SK-N-SH (cell line): ENCODE measurements at regions not wholly inside any gene's neighbourhood (a gene's known extent, or its start where the extent isn't known, plus 50 kb on each side); places are given as distances from the start of the nearest gene placed in this dataset.

Experiments used
- CTCF ChIA-PET: fragments of 300-600, 350-600 bp; formaldehyde crosslinking; extraction: SDS; loops from one replicate; lab custom pipeline; 2021; lab: Yijun Ruan, JAX
- POLR2A ChIA-PET: fragments of 350-600 bp; sonication (Branson Sonifier 250); formaldehyde crosslinking; extraction: SDS; loops from one replicate; lab custom pipeline; 2020; ENCODE audit warnings: antibody characterized with exemption, inconsistent platforms; lab: Yijun Ruan, JAX
- DNase-seq: peaks from one replicate; pipeline ENCODE4 v3.0.0; 2012
- H2AFZ ChIP-seq: fragments of 200-600 bp; sonication (generic); 2 replicates; pipeline ENCODE4 v1.8.1; 2016; ENCODE audit warnings: antibody characterized with exemption, mild to moderate bottlenecking, low read depth
- H3F3A ChIP-seq: fragments of 200-600 bp; sonication (generic); replicated peaks from 2 replicates; pipeline ENCODE3; 2016; ENCODE audit warnings: antibody characterized with exemption, mild to moderate bottlenecking; ENCODE audit not compliant: insufficient read depth
- H3K27ac ChIP-seq, 2 experiments: fragments of 200-500 bp in 1 of 2; fragments of 200-600 bp in 1 of 2; sonication (Bioruptor generic) in 1 of 2; sonication (generic), shearing (Covaris generic) in 1 of 2; 2 replicates each; pipeline versions ENCODE4 v1.5.1 to v1.6.1; 2014 to 2016; ENCODE audit warnings: low read depth in 2 of 2, inconsistent platforms in 1 of 2, low read length in 1 of 2, mild to moderate bottlenecking in 1 of 2, mixed read lengths in 1 of 2
- H3K27me3 ChIP-seq: fragments of 200-600 bp; sonication (generic), shearing (Covaris generic); 2 replicates; pipeline ENCODE4 v1.6.1; 2016; ENCODE audit warnings: mixed run types; ENCODE audit not compliant: insufficient read depth
- H3K36me3 ChIP-seq, 2 experiments: fragments of 200-500 bp in 1 of 2; fragments of 200-600 bp in 1 of 2; sonication (Bioruptor generic) in 1 of 2; sonication (generic) in 1 of 2; replicated peaks in 1 of 2; 2 replicates each; pipeline versions ENCODE3 to v1.5.1; 2014 to 2016; ENCODE audit warnings: low read length in 1 of 2, mild to moderate bottlenecking in 1 of 2; ENCODE audit not compliant: insufficient read depth in 2 of 2, control insufficient read depth in 1 of 2
- H3K4me1 ChIP-seq, 2 experiments: fragments of 200-500 bp in 1 of 2; fragments of 200-600 bp in 1 of 2; sonication (Bioruptor generic) in 1 of 2; sonication (generic), shearing (Covaris generic) in 1 of 2; 2 replicates each; pipeline versions ENCODE4 v1.5.1 to v1.6.1; 2014 to 2016; ENCODE audit warnings: low read depth in 1 of 2, low read length in 1 of 2, mixed run types in 1 of 2; ENCODE audit not compliant: insufficient read depth in 2 of 2, control insufficient read depth in 1 of 2
- H3K4me2 ChIP-seq: fragments of 200-600 bp; sonication (generic), shearing (Covaris generic); 2 replicates; pipeline ENCODE4 v1.6.1; 2017; ENCODE audit warnings: mixed run types
- H3K4me3 ChIP-seq, 2 experiments: fragments of 200-500 bp in 1 of 2; fragments of 200-600 bp in 1 of 2; sonication (Bioruptor generic) in 1 of 2; sonication (generic), shearing (Covaris generic) in 1 of 2; 2 replicates each; pipeline versions ENCODE4 v1.5.1 to v1.8.1; 2014 to 2016; ENCODE audit warnings: low read depth in 2 of 2, inconsistent platforms in 1 of 2, low read length in 1 of 2, mild to moderate bottlenecking in 1 of 2, mixed read lengths in 1 of 2, moderate library complexity in 1 of 2
- H3K79me2 ChIP-seq: fragments of 200-600 bp; sonication (generic); 2 replicates; pipeline ENCODE4 v1.8.1; 2017; ENCODE audit warnings: mild to moderate bottlenecking; ENCODE audit not compliant: insufficient read depth
- H3K9ac ChIP-seq: fragments of 200-600 bp; sonication (generic); 2 replicates; pipeline ENCODE4 v1.6.1; 2017; ENCODE audit warnings: mixed run types
- H3K9me2 ChIP-seq: fragments of 200-600 bp; sonication (generic); 2 replicates; pipeline ENCODE4 v1.6.1; 2017; ENCODE audit warnings: mixed run types
- H3K9me3 ChIP-seq: fragments of 200-600 bp; sonication (generic); 2 replicates; pipeline ENCODE4 v1.6.1; 2017; ENCODE audit warnings: mixed run types, mild to moderate bottlenecking, moderate library complexity
- H4K20me1 ChIP-seq: fragments of 200-600 bp; sonication (generic); 2 replicates; pipeline ENCODE4 v1.6.1; 2017; ENCODE audit warnings: mild to moderate bottlenecking, mixed run types; ENCODE audit not compliant: insufficient read depth
- CTCF ChIP-seq: fragments of 200-600 bp; sonication (generic); IDR thresholded peaks from 2 replicates; pipeline ENCODE4 v1.6.1; 2017; ENCODE audit warnings: antibody characterized with exemption, mild to moderate bottlenecking, moderate library complexity
- EP300 ChIP-seq, 2 experiments: IDR thresholded peaks; 2 replicates each; pipeline versions ENCODE4 v1.4.0 to v1.6.1; 2012; ENCODE audit warnings: borderline replicate concordance in 1 of 2, low read depth in 1 of 2, low read length in 1 of 2
- EZH2phosphoT487 ChIP-seq: fragments of 200-600 bp; sonication (generic); IDR thresholded peaks from 2 replicates; pipeline ENCODE4 v1.6.1; 2017; ENCODE audit warnings: low read depth, mixed run types, mild to moderate bottlenecking, antibody characterized with exemption, moderate library complexity, borderline replicate concordance
- FOXJ3 ChIP-seq: sonication (generic); formaldehyde crosslinking; IDR thresholded peaks from 2 replicates; pipeline ENCODE4 v1.5.1; 2020; ENCODE audit warnings: mild to moderate bottlenecking, missing genetic modification reagents
- GATA2 ChIP-seq: sonication (generic); formaldehyde crosslinking; IDR thresholded peaks from 2 replicates; pipeline ENCODE4 v1.5.0; 2020; ENCODE audit warnings: mild to moderate bottlenecking, missing genetic modification reagents
- MEF2A ChIP-seq: IDR thresholded peaks from 2 replicates; pipeline ENCODE4 v1.4.0; 2012; ENCODE audit warnings: low read depth, borderline replicate concordance
- MXI1 ChIP-seq: IDR thresholded peaks from 2 replicates; pipeline ENCODE4 v1.6.1; 2012; ENCODE audit warnings: mild to moderate bottlenecking, low read depth, low read length, improper control_type of control experiment
- NRF1 ChIP-seq: IDR thresholded peaks from 2 replicates; pipeline ENCODE4 v1.6.1; 2012; ENCODE audit warnings: low read depth, mild to moderate bottlenecking, low read length
- POLR2AphosphoS5 ChIP-seq: IDR thresholded peaks from 2 replicates; pipeline ENCODE4 v1.6.1; 2012; ENCODE audit warnings: low read depth, low read length
- RCOR1 ChIP-seq: fragments of 150-350 bp; IDR thresholded peaks from 2 replicates; pipeline ENCODE4 v1.6.1; 2017; ENCODE audit warnings: antibody characterized with exemption, low read length
- SIN3A ChIP-seq: IDR thresholded peaks from 2 replicates; pipeline ENCODE4 v1.6.1; 2012; ENCODE audit warnings: low read depth, mild to moderate bottlenecking, low read length, moderate library complexity, borderline replicate concordance
- TAF1 ChIP-seq: IDR thresholded peaks from 2 replicates; pipeline ENCODE4 v1.6.1; 2012; ENCODE audit warnings: low read depth, mild to moderate bottlenecking, low read length, moderate library complexity, borderline replicate concordance
- USF1 ChIP-seq: IDR thresholded peaks from 2 replicates; pipeline ENCODE4 v1.4.0; 2012; ENCODE audit warnings: low read depth, borderline replicate concordance
- YY1 ChIP-seq: IDR thresholded peaks from 2 replicates; pipeline ENCODE4 v1.4.0; 2012; ENCODE audit warnings: low read depth, mild to moderate bottlenecking
- WGBS: methylation state at CpG from one replicate; pipeline ENCODE4 v1.1.6; 2017; ENCODE audit warnings: low lambda C conversion rate; 5-methylcytosine and 5-hydroxymethylcytosine counted together
- TF ChIP-seq, protein P1 (sequence below): IDR thresholded peaks from 2 replicates; pipeline ENCODE4 v1.4.0; 2012; ENCODE audit warnings: low read depth, borderline replicate concordance
- TF ChIP-seq, protein P2 (sequence below): IDR thresholded peaks from 2 replicates; pipeline ENCODE4 v1.4.0; 2012; ENCODE audit warnings: low read depth

GRCh38 chr1:195529881-195530280, 1078.4 kb downstream of the KCNT2 start:
- no peaks in the 10 kb centered on the region for H3K36me3 ChIP-seq
- H3K79me2 ChIP-seq, result no peaks in the 10 kb centered on the region
- DNase-seq, result no peak
- H3K4me1 ChIP-seq, result no peaks in the 10 kb centered on the region
- WGBS, result 70% methylated on average over 1 of the region's 1 CpG
- no peaks in the 10 kb centered on the region for H4K20me1 ChIP-seq
- no peak overlapping the region for H3K4me2 ChIP-seq
- no peak overlapping the region for H3K9ac ChIP-seq
- POLR2A ChIA-PET, result no interaction called here
- no peaks in the 10 kb centered on the region for H3K9me2 ChIP-seq
- H3K27ac ChIP-seq, result no peak overlapping the region
- no peaks in the 10 kb centered on the region for H3K27me3 ChIP-seq
- no peak overlapping the region for H3K4me3 ChIP-seq
- no peak overlapping the region for H2AFZ ChIP-seq
- no peaks in the 10 kb centered on the region for H3K9me3 ChIP-seq
- CTCF ChIA-PET, result interaction anchor here (0.9 kb wide), 1 partner anchor 11 kb away, joined by 3 read pairs; no protein-coding TSS in a partner anchor
- TF ChIP-seq MXI1 (no peak), FOXJ3 (CRISPR knock-in tag) (no peak), SIN3A (no peak), EP300 (IDR thresholded peaks at IDR 0.05; ENCODE audit: borderline replicate concordance in 1 of 2, low read depth in 1 of 2, low read length in 1 of 2) (no peak), USF1 (no peak), RCOR1 (no peak), YY1 (no peak)
- TF ChIP-seq, protein P1, sequence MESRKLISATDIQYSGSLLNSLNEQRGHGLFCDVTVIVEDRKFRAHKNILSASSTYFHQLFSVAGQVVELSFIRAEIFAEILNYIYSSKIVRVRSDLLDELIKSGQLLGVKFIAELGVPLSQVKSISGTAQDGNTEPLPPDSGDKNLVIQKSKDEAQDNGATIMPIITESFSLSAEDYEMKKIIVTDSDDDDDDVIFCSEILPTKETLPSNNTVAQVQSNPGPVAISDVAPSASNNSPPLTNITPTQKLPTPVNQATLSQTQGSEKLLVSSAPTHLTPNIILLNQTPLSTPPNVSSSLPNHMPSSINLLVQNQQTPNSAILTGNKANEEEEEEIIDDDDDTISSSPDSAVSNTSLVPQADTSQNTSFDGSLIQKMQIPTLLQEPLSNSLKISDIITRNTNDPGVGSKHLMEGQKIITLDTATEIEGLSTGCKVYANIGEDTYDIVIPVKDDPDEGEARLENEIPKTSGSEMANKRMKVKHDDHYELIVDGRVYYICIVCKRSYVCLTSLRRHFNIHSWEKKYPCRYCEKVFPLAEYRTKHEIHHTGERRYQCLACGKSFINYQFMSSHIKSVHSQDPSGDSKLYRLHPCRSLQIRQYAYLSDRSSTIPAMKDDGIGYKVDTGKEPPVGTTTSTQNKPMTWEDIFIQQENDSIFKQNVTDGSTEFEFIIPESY, result no peak
- TF ChIP-seq, all 33 proteins: peak for 0
- no peaks in the 10 kb centered on the region for H3F3A ChIP-seq

DNA sequence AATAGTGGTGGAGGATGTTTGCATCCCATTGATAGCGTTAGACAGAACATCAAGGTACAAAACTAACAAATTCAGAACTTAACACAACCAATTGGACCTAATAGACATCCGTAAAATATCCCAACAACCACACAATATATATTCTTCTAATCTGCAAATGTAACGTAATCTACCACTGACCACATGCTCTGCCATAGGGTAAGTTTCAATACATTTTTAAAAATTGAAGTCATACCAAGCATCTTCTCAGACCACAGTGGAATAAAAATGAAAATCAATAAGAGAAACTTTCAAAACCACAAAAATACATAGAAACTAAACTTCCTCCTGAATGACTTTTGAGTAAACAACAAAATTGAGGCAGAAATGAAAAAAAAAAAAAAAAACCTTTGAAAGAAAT, 1087.5 kb downstream of the KCNT2 start:
- Histone ChIP-seq H4K20me1 (no peaks in the 10 kb centered on the region), H3K27ac (no peak overlapping the region), H3K4me2 (no peak overlapping the region), H3K27me3 (no peaks in the 10 kb centered on the region), H3K9ac (no peak overlapping the region), H3K36me3 (no peaks in the 10 kb centered on the region), H3K79me2 (no peaks in the 10 kb centered on the region), H2AFZ (no peak overlapping the region), H3K9me2 (no peaks in the 10 kb centered on the region), H3K4me3 (no peak overlapping the region), H3F3A (no peaks in the 10 kb centered on the region), H3K9me3 (no peaks in the 10 kb centered on the region; the same call in 1 of the 2 replicates), H3K4me1 (no peaks in the 10 kb centered on the region; a peak in 1 of 4 replicates)
- POLR2A ChIA-PET, result no interaction called here
- TF ChIP-seq EZH2phosphoT487, result no peak
- TF ChIP-seq SIN3A, result no peak
- TF ChIP-seq TAF1, result no peak
- no peak for TF ChIP-seq CTCF
- TF ChIP-seq POLR2AphosphoS5, result no peak
- TF ChIP-seq GATA2 (CRISPR knock-in tag), result no peak
- TF ChIP-seq, protein P2, sequence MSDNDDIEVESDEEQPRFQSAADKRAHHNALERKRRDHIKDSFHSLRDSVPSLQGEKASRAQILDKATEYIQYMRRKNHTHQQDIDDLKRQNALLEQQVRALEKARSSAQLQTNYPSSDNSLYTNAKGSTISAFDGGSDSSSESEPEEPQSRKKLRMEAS, result no peak
- TF ChIP-seq EP300 (IDR thresholded peaks at IDR 0.05; ENCODE audit: borderline replicate concordance in 1 of 2, low read depth in 1 of 2, low read length in 1 of 2), result no peak
- TF ChIP-seq NRF1, result no peak
- no peak for TF ChIP-seq MEF2A
- WGBS, result 69% methylated on average over 3 of the region's 3 CpGs
- CTCF ChIA-PET, result no interaction called here
- DNase-seq, result no peak
